ENCODE measurements at regions not wholly inside any gene's neighbourhood (a gene's known extent, or its start where the extent isn't known, plus 50 kb on each side); places are given as distances from the start of the nearest gene placed in this dataset.

DNA sequence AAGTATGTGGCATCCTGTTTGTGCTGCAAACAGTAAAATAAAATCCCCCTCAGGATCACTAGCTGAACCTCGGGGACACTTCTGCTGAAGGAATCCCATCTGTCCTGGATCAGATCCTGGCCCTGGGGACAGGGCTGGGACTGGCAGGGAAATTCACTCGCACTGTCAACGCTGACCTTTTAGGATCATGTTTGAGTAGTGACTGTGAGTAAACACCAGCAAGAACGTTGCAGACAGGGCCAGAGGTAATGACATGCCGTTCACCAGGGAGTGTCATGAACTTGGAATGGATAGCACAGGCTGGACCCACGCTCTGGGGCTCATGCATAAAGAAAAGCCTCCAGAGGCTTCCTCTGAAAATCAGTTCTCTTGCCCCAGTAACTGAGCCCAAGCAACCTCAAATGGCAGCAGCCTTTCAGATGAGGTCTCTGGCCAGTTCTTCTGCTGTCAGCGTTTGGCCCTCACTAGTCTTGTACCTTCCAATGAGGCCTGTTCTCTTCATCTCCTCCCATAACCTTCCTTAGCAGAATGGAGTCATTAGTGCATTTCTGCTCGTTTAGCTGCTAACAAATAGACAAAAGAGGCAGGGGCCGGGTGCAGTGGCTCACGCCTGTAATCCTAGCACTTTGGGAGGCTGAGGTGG, 51.0 kb upstream of the BARX2 start:
- Mint-ChIP-seq H3K4me1 (no peaks in the 10 kb centered on the region), H3K27me3 (peaks cover 3% of the 10 kb centered on the region), H3K27ac (no peak overlapping the region), H3K4me3 (no peak overlapping the region), H3K36me3 (ENCODE audit: low read depth) (no peaks in the 10 kb centered on the region), H3K9me3 (no peaks in the 10 kb centered on the region)
- POLR2A ChIA-PET: no interaction called here
- CTCF ChIA-PET: no interaction called here
- DNase-seq: no peak

DNA sequence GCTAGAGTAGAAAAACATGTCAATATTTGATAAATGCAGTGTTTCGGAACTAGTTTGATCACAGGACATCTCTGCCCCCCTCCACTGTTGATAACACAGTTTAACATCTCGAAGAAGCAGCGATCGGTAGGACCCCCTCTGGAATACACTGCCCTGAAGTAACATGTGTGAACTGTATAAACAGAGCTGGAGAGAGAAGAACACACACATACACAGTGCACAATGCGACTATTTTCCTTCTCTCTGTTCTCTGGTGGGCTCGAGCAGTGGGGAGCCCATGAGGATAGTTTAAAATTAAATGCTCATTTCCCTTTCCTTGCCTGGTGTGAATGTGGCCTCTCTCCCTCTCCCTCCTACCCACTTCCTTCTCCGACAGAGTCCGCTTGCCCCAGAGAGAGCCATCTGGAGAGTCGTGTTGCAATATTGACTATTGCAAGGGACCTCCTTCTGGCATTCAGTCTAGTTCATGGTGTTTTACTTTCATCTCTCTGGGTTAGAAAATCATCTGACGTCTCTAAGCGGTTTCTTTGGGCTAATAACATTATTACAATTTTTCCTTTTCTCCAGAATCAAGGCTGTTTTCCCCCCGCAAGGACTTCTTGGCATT, 51.6 kb upstream of the BARX2 start:
- no peak overlapping the region for H3K4me3 Mint-ChIP-seq
- ChIA-PET POLR2A (no interaction called here), CTCF (no interaction called here)
- no peak for DNase-seq
- H3K27me3 Mint-ChIP-seq: peaks cover 3% of the 10 kb centered on the region
- no peaks in the 10 kb centered on the region for H3K36me3 Mint-ChIP-seq (ENCODE audit: low read depth)
- no peaks in the 10 kb centered on the region for H3K4me1 Mint-ChIP-seq
- H3K27ac Mint-ChIP-seq: no peak overlapping the region
- H3K9me3 Mint-ChIP-seq: no peaks in the 10 kb centered on the region

- DNase-seq: no peak
- CTCF ChIA-PET: no interaction called here
- H3K27ac Mint-ChIP-seq: no peak overlapping the region
These were observed 52.7 kb upstream of the BARX2 start for GRCh38 chr11:129322941-129323340.

DNA sequence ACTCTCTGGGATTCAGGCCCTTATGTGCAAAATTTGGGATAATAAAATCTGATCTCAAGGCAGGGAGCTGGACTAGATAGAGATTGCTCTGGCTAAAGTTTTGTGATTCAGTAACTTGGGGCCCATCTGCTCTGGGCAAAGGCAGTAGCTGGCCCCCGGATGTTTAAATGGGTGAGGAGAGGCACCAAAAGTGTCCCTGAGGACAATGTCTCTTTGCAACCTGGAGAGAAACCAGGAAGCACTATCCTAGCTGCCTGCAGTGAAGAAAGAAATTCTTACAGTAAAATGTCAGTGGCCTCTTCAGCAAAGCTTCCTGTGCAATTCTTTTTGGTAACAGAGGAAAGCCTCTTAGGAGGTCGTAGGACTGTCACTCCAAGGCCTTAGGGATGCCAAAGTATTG, 54.6 kb upstream of the BARX2 start:
- CTCF ChIA-PET: interaction anchor here (1.0 kb wide), 1 partner anchor 11 kb away, joined by 3 read pairs; no protein-coding TSS in a partner anchor
- POLR2A ChIA-PET: no interaction called here
- H3K27ac Mint-ChIP-seq: no peak overlapping the region

More at GRCh38 chr11:129322941-129323340, 52.7 kb upstream of the BARX2 start:
- Mint-ChIP-seq H3K27me3 (peaks cover 3% of the 10 kb centered on the region), H3K4me1 (peaks cover 4% of the 10 kb centered on the region), H3K36me3 (ENCODE audit: low read depth) (no peaks in the 10 kb centered on the region), H3K4me3 (no peak overlapping the region), H3K9me3 (no peaks in the 10 kb centered on the region)
- POLR2A ChIA-PET: no interaction called here

GRCh38 chr11:129320494-129320893, 55.2 kb upstream of the BARX2 start:
- Mint-ChIP-seq H3K36me3 (ENCODE audit: low read depth) (no peaks in the 10 kb centered on the region), H3K4me1 (peaks cover 9% of the 10 kb centered on the region), H3K27ac (no peak overlapping the region), H3K9me3 (no peaks in the 10 kb centered on the region), H3K27me3 (peaks cover 3% of the 10 kb centered on the region), H3K4me3 (no peak overlapping the region)
- ChIA-PET CTCF (interaction anchor here (1.0 kb wide), 1 partner anchor 11 kb away, joined by 3 read pairs; no protein-coding TSS in a partner anchor), POLR2A (no interaction called here)
- no peak for DNase-seq

More for the DNA sequence above, 54.6 kb upstream of the BARX2 start:
- H3K4me1 Mint-ChIP-seq: peaks cover 9% of the 10 kb centered on the region
- no peaks in the 10 kb centered on the region for H3K36me3 Mint-ChIP-seq (ENCODE audit: low read depth)
- H3K4me3 Mint-ChIP-seq: no peak overlapping the region
- no peaks in the 10 kb centered on the region for H3K9me3 Mint-ChIP-seq
- H3K27me3 Mint-ChIP-seq: peaks cover 3% of the 10 kb centered on the region
- DNase-seq: no peak

DNA sequence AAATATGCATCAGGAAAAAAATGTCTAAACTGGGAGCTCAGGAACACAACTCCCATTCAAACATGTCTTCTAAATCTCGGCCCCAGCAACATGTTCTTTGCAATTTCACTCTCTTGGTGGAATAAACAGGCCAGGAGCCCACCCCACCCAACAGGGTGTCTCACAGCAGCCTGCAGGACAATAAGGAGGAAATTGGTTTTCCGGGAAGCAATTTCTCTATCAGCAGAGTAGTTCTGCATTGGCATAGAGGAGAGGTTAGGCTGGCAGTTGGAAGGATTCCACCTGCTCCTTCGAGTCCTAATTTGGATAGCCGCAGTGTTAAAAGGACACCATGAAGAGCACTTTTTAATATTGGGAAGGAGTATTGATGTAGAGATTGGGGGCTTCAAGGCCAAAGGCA, 55.9 kb upstream of the BARX2 start:
- CTCF ChIA-PET: interaction anchor here (1.7 kb wide), 1 partner anchor 12 kb away, joined by 5 read pairs; no protein-coding TSS in a partner anchor

GRCh38 chr11:129319201-129319600, 56.4 kb upstream of the BARX2 start:
- ChIA-PET POLR2A (no interaction called here), CTCF (interaction anchor here (1.7 kb wide), 1 partner anchor 13 kb away, joined by 5 read pairs; no protein-coding TSS in a partner anchor)
- no peak overlapping the region for H3K4me3 Mint-ChIP-seq
- peaks cover 9% of the 10 kb centered on the region for H3K4me1 Mint-ChIP-seq
- no peak for DNase-seq
- peaks cover 3% of the 10 kb centered on the region for H3K27me3 Mint-ChIP-seq
- H3K27ac Mint-ChIP-seq: no peak overlapping the region
- no peaks in the 10 kb centered on the region for H3K36me3 Mint-ChIP-seq (ENCODE audit: low read depth)
- no peaks in the 10 kb centered on the region for H3K9me3 Mint-ChIP-seq

More for the DNA sequence above, 55.9 kb upstream of the BARX2 start:
- no peak overlapping the region for H3K4me3 Mint-ChIP-seq
- no peak for DNase-seq
- no peaks in the 10 kb centered on the region for H3K9me3 Mint-ChIP-seq
- H3K36me3 Mint-ChIP-seq (ENCODE audit: low read depth): no peaks in the 10 kb centered on the region
- peaks cover 3% of the 10 kb centered on the region for H3K27me3 Mint-ChIP-seq
- no peak overlapping the region for H3K27ac Mint-ChIP-seq
- POLR2A ChIA-PET: no interaction called here
- peaks cover 9% of the 10 kb centered on the region for H3K4me1 Mint-ChIP-seq

DNA sequence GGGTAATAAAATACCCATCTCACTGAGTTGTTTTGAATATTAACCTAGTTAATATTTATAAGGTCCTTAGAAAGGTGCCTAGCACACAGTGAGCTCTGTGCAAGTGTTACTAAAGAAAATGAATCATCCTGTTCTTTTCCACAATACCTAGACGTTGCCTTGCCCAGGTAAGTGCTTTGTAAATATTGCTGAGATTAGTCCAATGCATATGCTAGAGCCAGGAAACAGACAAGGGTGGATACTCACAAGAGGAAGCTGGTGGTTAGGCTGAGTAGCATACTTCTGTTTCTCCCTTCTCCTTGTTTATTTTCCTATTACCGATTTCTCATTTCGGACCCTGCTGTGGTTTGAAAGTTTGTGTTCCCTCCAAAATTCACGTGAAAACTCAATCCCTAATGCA, 58.1 kb upstream of the BARX2 start:
- Mint-ChIP-seq H3K9me3 (no peaks in the 10 kb centered on the region), H3K4me3 (no peak overlapping the region), H3K36me3 (ENCODE audit: low read depth) (no peaks in the 10 kb centered on the region), H3K4me1 (peaks cover 9% of the 10 kb centered on the region), H3K27me3 (no peaks in the 10 kb centered on the region), H3K27ac (no peak overlapping the region)
- ChIA-PET CTCF (no interaction called here), POLR2A (no interaction called here)
- no peak for DNase-seq

DNA sequence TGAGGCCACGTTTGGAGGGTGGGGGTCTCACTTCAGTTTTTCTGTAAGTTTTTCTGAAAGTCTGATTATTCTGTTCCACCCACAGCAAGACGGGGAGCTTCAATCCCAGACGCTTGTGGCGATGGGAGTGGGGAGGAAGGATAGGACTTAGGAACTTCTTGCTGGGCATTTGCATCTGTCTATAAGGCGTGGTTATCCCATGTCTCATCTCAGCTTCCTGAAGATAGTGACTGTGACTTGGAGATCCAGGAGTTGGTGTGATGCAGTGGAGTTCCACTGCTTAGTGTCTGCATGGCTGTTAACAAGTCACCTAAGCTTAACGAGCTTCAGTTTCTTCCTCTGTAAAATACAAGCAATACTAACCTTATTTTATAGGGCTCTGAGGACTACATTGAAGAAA, 58.9 kb upstream of the BARX2 start:
- peaks cover 9% of the 10 kb centered on the region for H3K4me1 Mint-ChIP-seq
- H3K9me3 Mint-ChIP-seq: no peaks in the 10 kb centered on the region
- no peaks in the 10 kb centered on the region for H3K36me3 Mint-ChIP-seq (ENCODE audit: low read depth)
- no peaks in the 10 kb centered on the region for H3K27me3 Mint-ChIP-seq
- ChIA-PET CTCF (interaction anchor here (0.6 kb wide), 1 partner anchor 15 kb away, joined by 3 read pairs; no protein-coding TSS in a partner anchor), POLR2A (no interaction called here)
- no peak overlapping the region for H3K27ac Mint-ChIP-seq
- no peak overlapping the region for H3K4me3 Mint-ChIP-seq
- DNase-seq: no peak

GRCh38 chr11:129315781-129316579, 59.7 kb upstream of the BARX2 start:
- H3K27ac Mint-ChIP-seq: no peak overlapping the region
- no peaks in the 10 kb centered on the region for H3K36me3 Mint-ChIP-seq (ENCODE audit: low read depth)
- no peaks in the 10 kb centered on the region for H3K27me3 Mint-ChIP-seq
- no peak overlapping the region for H3K4me3 Mint-ChIP-seq
- CTCF ChIA-PET: interaction anchor here (0.9 kb wide), 1 partner anchor 12 kb away, joined by 3 read pairs; no protein-coding TSS in a partner anchor
- H3K9me3 Mint-ChIP-seq: no peaks in the 10 kb centered on the region
- POLR2A ChIA-PET: no interaction called here
- H3K4me1 Mint-ChIP-seq: peaks cover 9% of the 10 kb centered on the region
- no peak for DNase-seq

- H3K4me1 Mint-ChIP-seq: peaks cover 9% of the 10 kb centered on the region
- H3K27ac Mint-ChIP-seq: no peak overlapping the region
- ChIA-PET CTCF (no interaction called here), POLR2A (no interaction called here)
- DNase-seq: no peak
- no peaks in the 10 kb centered on the region for H3K36me3 Mint-ChIP-seq (ENCODE audit: low read depth)
- H3K9me3 Mint-ChIP-seq: peaks cover 3% of the 10 kb centered on the region
- no peaks in the 10 kb centered on the region for H3K27me3 Mint-ChIP-seq
- no peak overlapping the region for H3K4me3 Mint-ChIP-seq
These were observed 61.3 kb upstream of the BARX2 start for GRCh38 chr11:129314371-129314770.

DNA sequence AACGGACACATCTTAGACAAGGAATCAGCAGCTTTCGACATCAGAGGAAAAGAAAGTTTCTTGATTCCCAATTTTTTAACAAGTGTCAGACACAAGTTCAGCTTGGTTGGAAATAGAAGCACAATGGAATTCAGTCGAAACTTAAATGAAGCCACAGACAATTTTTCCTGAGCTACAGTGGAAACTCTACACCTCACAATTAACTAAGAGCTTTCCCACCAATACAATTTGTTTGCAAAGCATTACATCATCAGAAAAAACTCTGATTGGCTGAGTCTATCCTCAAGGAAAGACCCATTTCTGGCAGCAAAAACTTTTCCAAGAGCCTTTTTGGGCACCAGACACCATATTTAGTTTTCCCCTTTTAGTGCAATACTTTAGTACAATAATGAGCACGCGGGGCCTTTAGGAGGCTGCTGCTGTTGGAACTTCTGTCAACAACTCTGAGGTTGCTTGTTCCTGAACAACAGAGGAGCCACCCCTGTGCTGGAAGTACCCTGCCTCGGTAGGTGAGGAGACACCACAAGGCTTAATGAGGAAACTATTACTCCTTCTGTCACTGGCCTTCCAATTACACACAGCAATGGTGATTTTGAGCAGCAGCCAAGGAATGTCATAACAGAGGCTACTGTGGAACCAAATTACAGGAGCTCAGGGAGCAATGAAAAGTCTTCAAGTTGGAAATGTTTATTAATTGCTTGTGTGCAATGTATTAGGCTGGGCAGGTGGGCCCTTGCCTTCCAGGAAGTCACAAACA, 61.9 kb upstream of the BARX2 start:
- POLR2A ChIA-PET: no interaction called here
- no peak overlapping the region for H3K27ac Mint-ChIP-seq

More for the DNA sequence above, 61.9 kb upstream of the BARX2 start:
- DNase-seq: no peak
- Mint-ChIP-seq H3K4me3 (no peak overlapping the region), H3K27me3 (no peaks in the 10 kb centered on the region), H3K4me1 (peaks cover 9% of the 10 kb centered on the region), H3K36me3 (ENCODE audit: low read depth) (no peaks in the 10 kb centered on the region), H3K9me3 (peaks cover 4% of the 10 kb centered on the region)
- CTCF ChIA-PET: no interaction called here

Data from activated CD4-positive, alpha-beta T cell treated with anti-CD3 and anti-CD28 coated beads, Interleukin-2, amount 10 ng/mL, durations not matched to agents 7 days and 5 days (primary cell).